ENCODE measurements at regions not wholly inside any gene's neighbourhood (a gene's known extent, or its start where the extent isn't known, plus 50 kb on each side); places are given as distances from the start of the nearest gene placed in this dataset.

GRCh38 chr3:99087277-99087676, 185.8 kb upstream of the DCBLD2 start:
- TF ChIP-seq CTCF (conservative IDR thresholded peaks at IDR 0.05; ENCODE audit: low read length): no peak
- no peak for TF ChIP-seq EZH2phosphoT487 (IDR thresholded peaks at IDR 0.05; ENCODE audit: borderline replicate concordance, low read depth, low read length)
